ENCODE measurements at regions not wholly inside any gene's neighbourhood (a gene's known extent, or its start where the extent isn't known, plus 50 kb on each side); places are given as distances from the start of the nearest gene placed in this dataset.

DNA sequence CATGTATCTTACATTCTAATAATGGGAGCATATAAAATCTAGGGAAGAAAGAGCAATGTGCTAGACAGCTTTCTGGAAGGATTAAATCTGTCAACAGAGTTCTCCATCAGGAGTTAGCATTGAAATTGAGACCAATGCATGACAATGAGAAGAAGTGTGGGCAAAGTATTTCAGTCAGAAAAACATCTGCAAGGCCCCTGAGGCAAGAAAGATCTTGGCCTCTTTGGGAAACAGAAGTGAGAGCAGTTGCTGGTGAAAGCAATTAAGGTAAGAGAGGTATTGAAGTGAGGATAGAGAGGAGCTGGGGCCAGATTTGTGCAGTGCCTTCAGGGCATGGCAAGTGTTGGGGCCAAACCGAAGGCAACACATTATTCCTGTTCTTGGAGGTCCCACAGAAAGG, 999.1 kb downstream of the STPG2 start:
- Histone ChIP-seq H3K79me2 (ENCODE audit: control insufficient read depth, low read length) (no peaks in the 10 kb centered on the region), H3K9me3 (ENCODE audit: control insufficient read depth, insufficient read depth, low read length) (no peaks in the 10 kb centered on the region), H4K20me1 (ENCODE audit: control insufficient read depth, insufficient read depth, low read depth, low read length) (no peaks in the 10 kb centered on the region), H3K27me3 (ENCODE audit: control insufficient read depth, low read length) (no peaks in the 10 kb centered on the region), H3F3A (ENCODE audit: control insufficient read depth, insufficient read depth) (no peaks in the 10 kb centered on the region), H3K4me2 (ENCODE audit: low read length) (no peak overlapping the region), H3K4me3 (ENCODE audit: low read length) (no peak overlapping the region), H3K27ac (ENCODE audit: low read depth, low read length) (no peak overlapping the region), H3K9me2 (replicated peaks; ENCODE audit: control insufficient read depth, low read length) (no peaks in the 10 kb centered on the region), H3K4me1 (ENCODE audit: control insufficient read depth, low read length) (no peaks in the 10 kb centered on the region), H3K36me3 (ENCODE audit: control insufficient read depth, low read length) (no peaks in the 10 kb centered on the region)
- no peak for TF ChIP-seq EZH2phosphoT487 (IDR thresholded peaks at IDR 0.05; ENCODE audit: borderline replicate concordance, low read length)
- TF ChIP-seq, protein P1, sequence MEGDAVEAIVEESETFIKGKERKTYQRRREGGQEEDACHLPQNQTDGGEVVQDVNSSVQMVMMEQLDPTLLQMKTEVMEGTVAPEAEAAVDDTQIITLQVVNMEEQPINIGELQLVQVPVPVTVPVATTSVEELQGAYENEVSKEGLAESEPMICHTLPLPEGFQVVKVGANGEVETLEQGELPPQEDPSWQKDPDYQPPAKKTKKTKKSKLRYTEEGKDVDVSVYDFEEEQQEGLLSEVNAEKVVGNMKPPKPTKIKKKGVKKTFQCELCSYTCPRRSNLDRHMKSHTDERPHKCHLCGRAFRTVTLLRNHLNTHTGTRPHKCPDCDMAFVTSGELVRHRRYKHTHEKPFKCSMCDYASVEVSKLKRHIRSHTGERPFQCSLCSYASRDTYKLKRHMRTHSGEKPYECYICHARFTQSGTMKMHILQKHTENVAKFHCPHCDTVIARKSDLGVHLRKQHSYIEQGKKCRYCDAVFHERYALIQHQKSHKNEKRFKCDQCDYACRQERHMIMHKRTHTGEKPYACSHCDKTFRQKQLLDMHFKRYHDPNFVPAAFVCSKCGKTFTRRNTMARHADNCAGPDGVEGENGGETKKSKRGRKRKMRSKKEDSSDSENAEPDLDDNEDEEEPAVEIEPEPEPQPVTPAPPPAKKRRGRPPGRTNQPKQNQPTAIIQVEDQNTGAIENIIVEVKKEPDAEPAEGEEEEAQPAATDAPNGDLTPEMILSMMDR (IDR thresholded peaks at IDR 0.05; ENCODE audit: low read depth, low read length, poor library complexity, severe bottlenecking), result no peak

DNA sequence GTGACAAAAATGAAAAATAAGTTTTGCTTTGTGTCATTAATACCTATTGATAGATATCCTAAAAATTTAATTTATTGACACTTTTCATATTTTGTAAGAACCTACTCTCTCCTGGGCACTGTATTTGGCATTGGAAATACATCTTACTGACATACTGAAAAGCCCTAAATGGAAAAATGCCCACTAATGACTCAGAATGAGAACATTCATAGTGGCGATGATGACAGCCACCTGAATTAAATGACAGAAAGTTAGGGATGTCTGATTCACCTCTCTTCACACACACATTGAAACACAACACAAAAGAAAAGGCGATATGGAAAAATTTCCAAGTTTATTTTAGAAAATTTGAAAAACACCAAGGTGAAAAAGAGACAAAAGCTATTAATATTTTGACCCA, 992.3 kb downstream of the STPG2 start:
- Histone ChIP-seq H3F3A (ENCODE audit: control insufficient read depth, insufficient read depth) (no peaks in the 10 kb centered on the region), H3K9me3 (ENCODE audit: control insufficient read depth, insufficient read depth, low read length) (no peaks in the 10 kb centered on the region), H3K4me1 (ENCODE audit: control insufficient read depth, low read length) (no peaks in the 10 kb centered on the region), H3K4me3 (ENCODE audit: low read length) (no peak overlapping the region), H3K79me2 (ENCODE audit: control insufficient read depth, low read length) (no peaks in the 10 kb centered on the region), H3K4me2 (ENCODE audit: low read length) (no peak overlapping the region), H4K20me1 (ENCODE audit: control insufficient read depth, insufficient read depth, low read depth, low read length) (no peaks in the 10 kb centered on the region), H3K36me3 (ENCODE audit: control insufficient read depth, low read length) (no peaks in the 10 kb centered on the region), H3K27ac (ENCODE audit: low read depth, low read length) (no peak overlapping the region), H3K9me2 (replicated peaks; ENCODE audit: control insufficient read depth, low read length) (no peaks in the 10 kb centered on the region), H3K27me3 (ENCODE audit: control insufficient read depth, low read length) (no peaks in the 10 kb centered on the region)
- no peak for TF ChIP-seq EZH2phosphoT487 (IDR thresholded peaks at IDR 0.05; ENCODE audit: borderline replicate concordance, low read length)
- TF ChIP-seq, protein P1 (IDR thresholded peaks at IDR 0.05; ENCODE audit: low read depth, low read length, poor library complexity, severe bottlenecking), result no peak

DNA sequence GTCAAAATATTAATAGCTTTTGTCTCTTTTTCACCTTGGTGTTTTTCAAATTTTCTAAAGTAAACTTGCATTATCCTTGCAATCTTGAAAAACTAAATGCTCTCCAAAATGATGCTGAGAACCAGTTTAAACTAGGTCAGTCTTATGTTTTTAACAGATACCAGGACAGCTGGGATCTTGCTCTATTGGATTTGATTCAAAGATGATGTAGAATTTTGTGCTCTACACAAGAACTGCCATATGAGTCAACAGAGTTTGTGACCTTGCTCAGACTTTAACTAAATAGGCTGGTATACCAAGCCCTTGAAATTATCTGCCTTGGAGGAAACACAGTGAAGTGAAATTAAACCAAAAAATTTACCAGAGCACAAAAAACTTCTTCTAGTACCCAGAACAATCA, 991.1 kb downstream of the STPG2 start:
- no peaks in the 10 kb centered on the region for H3K27me3 ChIP-seq (ENCODE audit: control insufficient read depth, low read length)
- TF ChIP-seq, protein P1 (IDR thresholded peaks at IDR 0.05; ENCODE audit: low read depth, low read length, poor library complexity, severe bottlenecking), result no peak
- no peak for TF ChIP-seq EZH2phosphoT487 (IDR thresholded peaks at IDR 0.05; ENCODE audit: borderline replicate concordance, low read length)
- H3K4me2 ChIP-seq (ENCODE audit: low read length), result no peak overlapping the region
- H3K4me1 ChIP-seq (ENCODE audit: control insufficient read depth, low read length), result no peaks in the 10 kb centered on the region
- H3F3A ChIP-seq (ENCODE audit: control insufficient read depth, insufficient read depth), result no peaks in the 10 kb centered on the region
- H3K9me2 ChIP-seq (replicated peaks; ENCODE audit: control insufficient read depth, low read length), result no peaks in the 10 kb centered on the region
- no peaks in the 10 kb centered on the region for H3K79me2 ChIP-seq (ENCODE audit: control insufficient read depth, low read length)
- H4K20me1 ChIP-seq (ENCODE audit: control insufficient read depth, insufficient read depth, low read depth, low read length), result no peaks in the 10 kb centered on the region
- H3K4me3 ChIP-seq (ENCODE audit: low read length), result no peak overlapping the region
- no peaks in the 10 kb centered on the region for H3K36me3 ChIP-seq (ENCODE audit: control insufficient read depth, low read length)
- H3K27ac ChIP-seq (ENCODE audit: low read depth, low read length), result no peak overlapping the region
- H3K9me3 ChIP-seq (ENCODE audit: control insufficient read depth, insufficient read depth, low read length), result no peaks in the 10 kb centered on the region

DNA sequence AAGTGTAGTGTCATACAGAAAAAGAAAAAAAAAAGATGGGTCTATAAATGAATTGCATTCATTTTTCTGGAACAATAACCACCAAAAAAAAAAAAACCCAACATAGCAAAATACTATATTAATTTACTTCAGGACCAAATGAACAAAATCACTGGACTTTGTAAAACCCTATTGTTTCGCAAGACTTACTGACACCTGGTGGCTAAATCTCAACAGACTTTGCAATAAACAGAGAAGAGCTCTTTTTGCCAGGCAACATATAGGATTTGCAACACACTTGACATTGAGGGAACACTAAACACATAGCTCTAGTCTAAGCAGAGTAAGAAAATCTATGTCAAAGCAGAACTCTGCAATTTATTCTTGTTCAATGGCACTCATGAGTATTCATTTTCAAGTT, 990.2 kb downstream of the STPG2 start:
- no peaks in the 10 kb centered on the region for H3K79me2 ChIP-seq (ENCODE audit: control insufficient read depth, low read length)
- no peaks in the 10 kb centered on the region for H3K9me3 ChIP-seq (ENCODE audit: control insufficient read depth, insufficient read depth, low read length)
- H3K4me3 ChIP-seq (ENCODE audit: low read length), result no peak overlapping the region
- no peak for TF ChIP-seq EZH2phosphoT487 (IDR thresholded peaks at IDR 0.05; ENCODE audit: borderline replicate concordance, low read length)
- TF ChIP-seq, protein P1 (IDR thresholded peaks at IDR 0.05; ENCODE audit: low read depth, low read length, poor library complexity, severe bottlenecking), result no peak
- H3K9me2 ChIP-seq (replicated peaks; ENCODE audit: control insufficient read depth, low read length), result no peaks in the 10 kb centered on the region
- H3K4me2 ChIP-seq (ENCODE audit: low read length), result no peak overlapping the region
- H3K4me1 ChIP-seq (ENCODE audit: control insufficient read depth, low read length), result no peaks in the 10 kb centered on the region
- H4K20me1 ChIP-seq (ENCODE audit: control insufficient read depth, insufficient read depth, low read depth, low read length), result no peaks in the 10 kb centered on the region
- H3K27me3 ChIP-seq (ENCODE audit: control insufficient read depth, low read length), result no peaks in the 10 kb centered on the region
- H3K36me3 ChIP-seq (ENCODE audit: control insufficient read depth, low read length), result no peaks in the 10 kb centered on the region
- no peaks in the 10 kb centered on the region for H3F3A ChIP-seq (ENCODE audit: control insufficient read depth, insufficient read depth)
- H3K27ac ChIP-seq (ENCODE audit: low read depth, low read length), result no peak overlapping the region

Data from DOHH2 (cell line).